COR-L47 (cell line): ENCODE measurements at regions not wholly inside any gene's neighbourhood (a gene's known extent, or its start where the extent isn't known, plus 50 kb on each side); places are given as distances from the start of the nearest gene placed in this dataset.
"Not testable (repeated sequence)": the region's sequence is repeated elsewhere in the genome, so short reads cannot be mapped to it uniquely, and the experiment has no call there.

Source experiments
- DNase-seq: peaks from one replicate; lab custom pipeline; 2025; lab: John Stamatoyannopoulos, UW

DNA sequence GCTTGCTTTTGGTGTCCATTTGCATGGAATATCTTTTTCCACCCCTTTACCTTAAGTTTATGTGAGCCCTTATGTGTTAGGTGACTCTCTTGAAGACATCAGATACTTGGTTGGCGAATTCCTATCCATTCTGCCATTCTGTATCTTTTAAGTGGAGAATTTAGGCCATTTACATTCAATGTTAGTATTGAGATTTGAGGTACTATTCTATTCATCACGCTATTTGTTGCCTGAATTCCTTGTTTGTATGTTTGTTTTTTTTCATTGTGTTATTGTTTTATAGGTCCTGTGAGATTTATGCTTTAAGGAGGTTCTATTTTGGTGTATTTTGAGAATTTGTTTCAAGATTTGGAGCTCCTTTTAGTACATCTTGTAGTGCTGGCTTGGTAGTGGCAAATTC lies 238.3 kb upstream of the LYPLAL1 start:
- not testable (repeated sequence) for DNase-seq

DNA sequence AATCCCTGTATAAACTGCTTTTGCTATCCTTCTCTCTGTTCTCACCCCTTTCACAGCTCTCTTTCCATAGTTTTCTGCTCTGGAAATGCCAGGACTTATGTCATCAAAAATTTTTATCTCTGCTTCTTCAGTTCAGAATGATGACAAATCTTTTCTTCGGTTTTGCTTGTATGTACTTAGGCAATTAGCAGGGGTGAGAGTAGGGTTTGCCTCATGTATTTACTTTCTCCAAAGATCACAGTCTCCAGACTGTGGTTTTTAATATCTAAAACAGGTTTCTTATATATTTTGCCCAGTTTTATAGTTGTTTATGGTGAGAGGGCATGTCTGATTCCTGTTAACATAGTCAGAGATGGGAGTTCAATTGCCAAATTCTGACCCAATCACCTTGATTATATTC lies 235.4 kb upstream of the LYPLAL1 start:
- no peak for DNase-seq

DNA sequence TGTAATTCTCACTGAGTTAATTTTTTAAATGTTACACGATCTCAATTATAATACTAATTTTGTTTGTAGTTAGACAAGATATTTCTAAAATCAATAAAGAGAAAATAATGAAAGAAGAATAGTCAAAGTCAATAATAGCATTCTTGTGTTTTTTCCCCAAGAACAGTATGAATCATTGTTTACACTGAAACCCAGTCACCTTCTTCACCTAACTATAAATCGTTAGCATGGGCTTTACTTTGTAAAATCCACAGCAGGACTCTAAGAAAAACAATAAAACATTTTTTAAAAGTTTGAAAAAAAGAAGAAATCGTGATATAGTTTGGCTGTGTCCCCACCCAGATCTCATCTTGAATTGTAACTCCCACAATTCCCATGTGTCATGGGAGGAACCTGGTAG lies 234.6 kb upstream of the LYPLAL1 start:
- no peak for DNase-seq

DNA sequence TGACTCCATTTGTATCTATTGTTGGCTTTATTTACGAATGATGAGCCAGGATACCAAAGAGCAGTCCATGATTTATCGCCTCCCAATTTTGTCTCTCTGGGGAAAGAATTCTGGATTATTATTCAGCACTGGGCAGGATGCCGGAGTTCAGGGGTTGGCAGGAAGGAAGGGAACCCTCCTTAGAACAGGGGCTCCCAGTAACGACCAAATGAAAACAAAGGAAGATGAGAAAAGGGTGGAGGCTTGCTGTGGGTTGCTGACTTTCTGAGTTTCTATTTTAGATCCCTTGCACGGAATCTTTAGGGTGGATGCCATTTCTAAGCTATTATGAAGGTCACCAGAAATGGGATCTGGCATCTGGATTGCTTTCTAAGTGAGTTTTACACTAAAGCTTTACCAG lies 231.2 kb upstream of the LYPLAL1 start:
- no peak for DNase-seq

DNA sequence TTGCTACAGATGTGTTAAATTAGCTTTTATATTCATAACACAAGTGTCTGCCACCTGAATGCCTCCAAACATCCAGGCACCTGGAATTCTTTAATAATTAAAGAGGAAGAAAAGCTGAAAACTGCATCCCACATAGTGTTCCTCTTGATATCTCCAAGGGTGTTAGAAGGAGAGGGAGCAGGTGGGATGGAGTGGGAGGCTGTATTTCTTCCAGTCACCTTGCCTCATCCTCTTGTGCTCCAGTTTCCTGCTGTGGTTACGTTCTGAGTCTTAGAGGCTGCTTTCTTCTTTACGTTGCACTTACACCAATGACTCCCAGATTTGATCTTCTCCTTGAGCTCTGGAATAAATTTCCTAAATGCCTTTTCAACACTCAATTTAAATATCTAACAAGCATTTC lies 230.3 kb upstream of the LYPLAL1 start:
- DNase-seq = no peak

DNA sequence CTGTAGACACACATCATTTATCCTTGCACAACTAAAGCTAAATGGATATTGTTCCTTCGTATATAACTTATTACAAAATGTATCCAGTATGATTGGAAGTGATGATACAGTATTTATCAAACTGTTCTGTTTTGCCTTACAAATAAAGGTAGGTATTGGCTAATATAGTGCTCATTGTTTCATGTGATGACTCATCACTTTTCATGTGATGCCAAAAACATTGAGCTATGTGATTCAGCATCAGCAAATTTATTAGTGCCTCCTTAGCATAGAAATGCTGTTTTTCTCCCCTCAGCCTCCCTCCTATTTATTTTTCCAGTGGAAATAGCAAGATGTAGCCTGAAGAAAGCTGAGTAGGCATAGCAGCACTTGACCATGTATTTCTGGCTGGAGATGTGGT lies 228.6 kb upstream of the LYPLAL1 start:
- no peak for DNase-seq

DNA sequence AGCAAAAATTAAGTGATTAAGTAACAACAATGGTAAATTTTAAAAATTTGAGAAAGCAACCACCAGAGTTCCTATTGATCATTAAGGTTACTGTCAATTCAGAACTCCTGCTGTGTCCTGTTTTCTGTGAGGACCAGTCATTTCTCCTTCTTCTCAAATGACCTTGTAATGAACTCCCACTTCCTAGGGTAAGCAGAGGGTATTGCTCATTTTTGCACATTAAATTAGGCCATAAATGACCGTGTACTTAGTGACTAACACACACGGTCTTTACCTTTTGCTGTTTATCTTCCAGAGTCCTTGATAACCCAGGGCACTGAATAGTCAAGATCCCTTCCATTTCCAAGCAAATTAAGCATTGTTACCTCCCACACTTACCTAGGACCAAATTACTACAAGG lies 227.5 kb upstream of the LYPLAL1 start:
- DNase-seq = no peak

DNA sequence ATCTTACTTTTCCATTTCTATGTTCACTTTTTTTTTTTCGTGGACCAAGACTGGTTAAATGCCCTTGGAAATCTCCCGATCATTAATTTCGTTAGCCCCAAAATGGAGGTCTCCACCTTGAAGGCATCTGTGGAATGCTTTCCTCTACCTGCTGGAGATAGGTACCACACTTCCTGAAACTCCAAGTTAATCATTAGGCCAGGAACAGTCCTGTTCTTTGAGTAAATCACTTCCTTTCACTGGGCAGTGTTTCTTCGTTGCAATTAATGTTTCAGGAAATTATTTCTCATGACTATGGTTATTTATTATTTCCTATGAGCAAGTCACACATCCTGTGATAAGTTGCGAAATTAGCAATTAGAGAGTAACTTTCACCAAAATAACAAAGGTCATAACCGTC lies 225.2 kb upstream of the LYPLAL1 start:
- no peak for DNase-seq

DNA sequence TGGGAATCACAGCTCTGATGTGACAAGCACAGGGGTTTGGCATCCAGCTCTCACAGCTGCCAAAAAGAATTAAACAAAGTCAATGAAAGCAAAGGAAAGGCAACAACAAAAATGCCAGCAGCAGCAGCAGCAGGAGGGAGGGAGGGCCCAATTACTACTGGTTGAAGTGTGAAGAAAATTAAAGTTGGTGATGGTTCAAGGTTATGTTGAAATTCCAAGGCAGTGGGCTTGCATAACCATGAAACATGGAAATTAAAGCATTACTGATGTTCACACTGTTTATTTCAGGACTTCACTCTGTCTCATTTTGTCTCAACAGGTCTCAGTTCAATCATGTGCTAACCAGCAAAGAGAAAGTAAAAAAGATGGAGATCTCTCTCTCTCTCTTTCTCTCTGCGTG lies 220.3 kb upstream of the LYPLAL1 start:
- DNase-seq = no peak

DNA sequence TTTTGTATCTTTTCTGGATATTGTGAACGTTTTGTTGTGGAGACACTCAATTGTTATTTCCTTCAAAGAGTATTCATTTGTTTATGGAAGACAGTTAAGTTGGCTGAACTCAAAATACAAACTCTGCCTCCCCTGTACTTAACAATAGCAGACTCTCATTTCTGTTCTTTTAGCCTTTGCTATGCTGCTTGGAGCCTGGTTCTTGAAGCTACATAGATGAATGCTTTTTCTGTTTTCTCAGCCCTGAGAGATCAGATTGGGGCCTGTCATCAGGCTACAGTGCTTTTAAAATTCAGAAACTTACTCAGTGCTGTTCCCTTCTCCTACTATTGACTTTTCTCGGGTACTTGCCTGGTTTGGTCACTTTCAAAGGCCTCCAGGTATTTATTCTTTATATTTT lies 215.7 kb upstream of the LYPLAL1 start:
- DNase-seq = no peak

DNA sequence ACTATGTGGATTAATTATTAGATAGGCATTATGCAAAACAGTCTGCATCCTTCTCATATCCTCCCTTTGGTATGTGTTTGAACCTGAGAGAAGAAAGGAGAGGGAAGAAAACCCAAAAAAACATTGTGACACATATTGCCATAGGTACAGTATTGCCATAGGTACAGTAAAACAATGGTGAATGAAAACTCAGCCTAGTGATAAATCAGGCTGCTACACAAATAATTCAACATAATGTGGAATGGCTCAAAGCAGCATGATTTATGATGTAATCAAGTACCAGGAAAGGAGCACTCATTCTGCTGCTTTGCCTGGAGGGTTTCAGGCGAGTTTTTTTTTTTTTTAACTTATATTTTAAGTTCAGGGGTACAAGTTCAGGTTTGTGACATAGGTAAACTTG lies 213.9 kb upstream of the LYPLAL1 start:
- no peak for DNase-seq

DNA sequence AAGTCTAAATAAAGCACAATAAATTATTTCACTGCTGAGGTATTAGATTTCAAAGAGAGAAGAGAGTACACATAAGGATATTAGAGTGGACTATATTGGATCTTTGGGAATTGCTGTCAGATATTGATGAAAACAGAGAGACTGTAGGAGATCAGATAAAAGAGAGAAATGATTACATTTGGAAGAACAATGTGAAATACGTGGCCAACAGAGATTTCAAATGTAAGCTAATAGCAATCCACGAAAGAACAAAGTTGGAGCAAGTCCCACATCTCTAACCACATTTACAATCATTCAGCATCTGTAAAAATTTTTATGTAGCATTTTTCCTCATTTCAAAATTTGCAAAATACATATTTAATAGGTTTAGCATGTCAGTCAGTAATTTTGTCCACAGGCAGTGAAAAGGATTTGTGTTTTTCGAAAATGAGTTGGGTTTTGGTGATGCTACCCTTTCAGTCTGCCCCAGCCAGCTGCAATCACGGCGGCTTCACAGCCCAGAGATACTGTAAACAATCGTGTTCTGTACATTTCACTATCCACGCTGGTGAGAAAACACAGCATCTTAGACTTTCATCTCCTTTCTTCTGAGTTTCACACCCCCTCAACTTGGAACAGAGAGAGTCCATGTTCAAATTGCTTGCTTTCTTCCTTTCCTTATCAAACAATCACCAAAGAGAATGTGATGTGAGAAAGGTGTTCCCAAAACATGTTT lies 209.1 kb upstream of the LYPLAL1 start:
- DNase-seq = no peak

DNA sequence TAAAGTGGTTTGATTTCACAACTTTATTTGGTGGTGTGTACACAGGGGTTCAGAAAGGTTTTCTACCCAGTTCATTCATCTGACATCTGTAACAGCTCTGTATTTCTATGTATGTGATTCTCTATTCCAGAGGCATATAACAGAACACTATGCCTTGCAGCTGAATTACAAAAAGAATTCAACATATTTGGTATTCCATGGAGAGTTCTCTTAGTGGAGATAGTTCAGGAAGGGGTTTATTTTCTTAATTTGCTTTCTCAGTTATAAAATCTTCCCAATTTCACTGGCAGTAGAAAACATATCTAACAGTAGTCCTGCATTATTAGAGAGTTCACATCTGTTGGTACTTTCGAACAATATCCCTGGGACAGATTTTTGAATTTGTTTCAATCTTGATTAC lies 207.9 kb upstream of the LYPLAL1 start:
- DNase-seq = no peak

DNA sequence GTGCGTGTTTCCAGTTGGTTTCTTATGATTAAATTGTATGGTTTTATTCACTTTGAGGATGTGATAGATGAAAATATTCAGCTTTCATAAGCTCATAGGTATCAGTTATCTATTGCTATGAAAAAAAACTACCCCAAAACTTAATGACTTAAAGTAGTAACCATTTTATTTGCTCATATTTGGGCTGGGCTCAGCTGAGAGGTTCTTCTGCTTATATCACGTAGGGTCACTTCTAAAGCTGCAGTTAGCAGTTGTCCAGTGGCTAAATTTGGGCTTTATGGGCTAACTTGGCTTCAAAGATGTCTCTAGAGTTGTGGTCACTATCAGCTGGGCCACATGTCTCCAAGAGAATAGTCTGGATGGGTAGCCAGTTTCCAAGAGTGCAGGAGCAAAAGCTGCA lies 206.4 kb upstream of the LYPLAL1 start:
- no peak for DNase-seq

DNA sequence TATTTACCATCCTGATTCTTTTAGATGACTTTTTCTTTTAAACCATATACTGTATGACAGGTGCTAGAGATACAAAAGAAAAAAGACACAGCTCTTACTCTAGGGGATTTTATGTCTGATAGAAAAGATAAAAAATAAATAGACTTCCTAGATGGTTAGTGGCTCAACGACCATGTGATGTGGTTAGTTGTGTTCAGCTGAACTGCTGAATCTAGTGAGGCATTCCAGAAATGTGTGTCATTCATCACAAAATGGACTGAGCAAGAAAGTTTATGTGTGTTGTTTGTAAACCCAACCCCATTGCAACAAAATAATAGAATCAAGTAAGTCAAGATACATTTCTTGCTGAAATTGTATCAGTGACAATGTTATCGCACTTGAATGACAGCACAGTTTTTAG lies 205.8 kb upstream of the LYPLAL1 start:
- no peak for DNase-seq

DNA sequence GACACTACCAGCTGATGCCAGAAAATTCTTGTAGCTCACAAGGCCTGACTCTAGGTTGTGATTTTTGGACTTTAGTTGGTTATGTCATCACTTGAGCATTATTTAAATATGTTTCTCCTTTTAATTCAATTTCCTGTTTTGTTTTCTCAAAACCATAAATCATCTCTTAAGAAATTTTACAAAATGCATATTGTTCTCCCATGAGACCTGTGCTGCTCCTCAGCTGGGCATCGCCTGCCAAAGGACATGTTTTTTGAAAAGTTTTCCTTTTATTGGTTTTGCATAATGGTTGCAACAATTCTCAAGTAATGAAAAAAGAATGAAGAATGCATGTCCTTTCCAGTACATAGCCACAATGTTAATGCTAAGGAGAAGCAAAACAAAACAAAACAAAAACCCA lies 204.7 kb upstream of the LYPLAL1 start:
- no peak for DNase-seq

DNA sequence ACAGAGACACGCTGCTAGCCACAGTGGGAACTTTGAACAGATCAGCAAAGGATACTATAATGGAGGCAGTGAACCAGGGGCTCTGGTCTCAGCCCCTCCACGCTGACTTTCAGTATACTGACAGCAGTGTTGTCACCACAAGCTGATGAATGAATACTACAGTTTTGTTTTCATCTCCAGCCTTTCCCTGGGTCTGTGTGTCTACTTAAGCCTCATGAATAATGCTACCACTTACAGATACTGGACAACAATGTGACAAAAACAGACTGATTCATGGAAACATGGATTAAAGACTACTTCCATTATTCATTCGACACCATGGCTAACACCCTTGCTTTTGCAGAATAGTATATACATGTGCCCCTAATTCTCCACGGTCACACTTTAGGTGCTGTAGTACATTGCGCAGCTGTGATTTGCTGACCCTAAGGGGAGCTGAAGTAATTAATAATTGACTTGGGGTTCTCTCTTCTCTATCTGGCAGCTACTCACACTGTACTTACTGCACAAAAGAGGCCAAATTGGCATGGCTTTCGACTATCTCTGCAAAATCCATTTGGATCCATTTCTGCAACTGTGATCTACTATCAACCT lies 203.2 kb upstream of the LYPLAL1 start:
- DNase-seq = no peak

DNA sequence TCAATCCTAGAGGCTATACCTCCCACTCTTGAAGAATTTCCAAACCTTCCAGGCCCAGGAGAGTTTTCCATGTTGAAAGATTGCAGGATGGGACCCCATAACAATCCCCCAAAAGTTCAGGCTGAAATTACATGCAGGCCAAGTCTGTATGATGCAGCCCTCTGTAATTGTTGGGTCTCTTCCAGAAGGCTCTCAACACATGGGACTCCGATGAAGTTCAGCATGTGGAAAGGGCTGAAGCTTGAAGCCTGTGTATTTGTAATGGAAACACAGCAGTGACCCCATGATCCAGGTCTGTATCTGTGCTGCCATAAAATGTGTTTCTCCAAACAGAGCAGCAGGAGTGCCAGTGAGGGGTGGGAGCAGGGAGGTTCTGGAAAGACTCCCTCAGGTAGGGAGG lies 202.5 kb upstream of the LYPLAL1 start:
- no peak for DNase-seq

DNA sequence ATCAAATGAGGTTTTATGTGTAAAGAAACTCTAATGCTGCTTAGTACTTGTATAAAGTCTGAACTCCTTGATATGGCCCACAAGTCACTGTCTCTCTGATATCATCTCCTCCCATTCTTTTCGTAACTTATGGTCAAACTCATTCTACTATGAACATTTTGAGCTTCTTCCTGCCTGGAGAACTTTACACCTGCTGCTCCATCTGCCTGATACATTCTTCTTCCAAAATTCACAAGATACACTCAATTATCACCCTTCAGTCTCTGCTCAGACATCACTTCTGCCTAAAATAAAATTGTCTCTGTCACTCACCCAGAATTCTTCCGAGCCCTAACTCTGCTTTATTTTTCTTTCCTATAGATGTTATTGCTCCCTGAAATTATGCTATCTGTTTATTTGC lies 192.8 kb upstream of the LYPLAL1 start:
- DNase-seq = no peak

DNA sequence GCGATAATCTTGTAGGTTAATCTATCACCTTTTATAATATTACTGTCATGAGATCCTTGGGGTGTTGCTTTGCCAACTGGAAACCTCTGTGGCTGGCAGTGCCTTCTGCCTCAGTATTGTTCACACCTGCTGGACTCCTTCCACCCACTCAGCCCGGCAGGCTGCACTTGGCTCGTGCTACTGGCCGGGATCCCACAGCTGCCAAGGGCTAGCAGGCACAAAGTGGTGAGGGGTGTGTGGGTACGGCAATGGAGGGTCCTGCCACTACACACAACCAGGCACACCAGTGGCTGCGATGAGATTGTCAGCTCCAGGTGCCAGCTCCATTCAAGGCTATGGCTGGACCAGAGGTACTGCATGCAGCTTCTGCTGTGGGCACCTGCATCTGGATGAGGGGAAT lies 191.2 kb upstream of the LYPLAL1 start:
- no peak for DNase-seq

DNA sequence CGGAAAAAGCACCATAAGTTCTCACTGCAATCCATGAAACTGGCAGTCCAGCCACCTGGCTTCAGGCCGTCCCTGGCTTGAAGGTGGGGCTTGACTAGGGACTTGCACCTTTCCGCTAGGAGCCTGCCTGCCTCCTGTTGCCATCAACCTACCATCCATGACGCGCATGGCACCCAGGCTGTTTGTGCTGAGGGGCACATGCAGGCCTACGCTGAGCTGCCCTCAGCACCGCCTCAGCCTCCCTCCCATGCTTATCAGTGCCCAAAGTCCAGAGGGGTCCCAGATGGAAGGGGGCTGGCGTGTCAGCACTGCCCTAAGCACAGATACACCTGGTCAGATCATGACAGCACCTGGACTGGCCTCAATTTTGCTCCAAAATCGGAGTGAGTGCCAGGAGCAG lies 190.2 kb upstream of the LYPLAL1 start:
- DNase-seq = no peak

DNA sequence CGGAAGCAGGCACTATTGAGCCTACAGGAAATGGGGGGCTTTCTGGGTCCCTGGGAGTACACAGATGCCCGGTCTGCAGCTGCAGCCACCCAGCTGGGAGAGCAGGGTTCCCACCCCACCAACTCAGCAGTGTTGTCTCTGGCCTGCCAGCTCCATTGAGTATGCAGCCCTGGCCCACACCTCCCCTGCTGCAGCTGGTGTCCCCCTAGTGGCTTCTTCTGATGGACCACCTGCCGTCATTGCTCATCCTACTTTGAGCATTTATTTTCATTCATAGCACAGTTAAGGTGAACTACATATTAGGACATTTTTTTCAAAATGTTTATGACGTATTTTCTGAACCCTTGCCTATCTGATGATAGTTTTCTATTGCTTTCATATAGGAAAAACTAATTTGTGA lies 189.8 kb upstream of the LYPLAL1 start:
- no peak for DNase-seq

DNA sequence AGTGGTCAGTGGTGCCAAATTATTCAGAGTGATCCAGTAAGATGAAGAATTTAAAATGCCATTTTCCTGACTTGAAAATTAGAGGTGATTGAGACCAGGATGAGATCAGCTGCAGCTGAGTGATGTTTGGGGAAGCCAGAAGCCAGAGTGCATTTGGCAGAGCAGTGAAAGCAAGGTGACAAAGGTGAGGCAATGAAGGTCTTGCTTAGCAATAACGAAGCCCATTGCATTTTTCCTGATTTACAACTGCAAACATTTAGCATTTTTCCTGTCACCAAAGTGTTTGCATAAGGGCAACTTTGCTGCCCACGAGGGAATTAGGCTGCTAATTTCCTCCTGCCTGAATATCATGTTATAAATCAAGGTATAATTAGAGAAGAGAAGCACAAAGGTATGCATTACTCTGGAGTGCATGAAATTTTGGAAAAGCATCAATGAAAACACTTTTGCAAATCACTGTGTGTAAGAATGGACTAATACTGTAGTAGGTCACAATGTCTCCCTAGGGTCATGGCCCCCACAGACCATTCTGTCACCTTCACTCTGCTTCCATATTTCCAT lies 188.2 kb upstream of the LYPLAL1 start:
- DNase-seq = no peak

DNA sequence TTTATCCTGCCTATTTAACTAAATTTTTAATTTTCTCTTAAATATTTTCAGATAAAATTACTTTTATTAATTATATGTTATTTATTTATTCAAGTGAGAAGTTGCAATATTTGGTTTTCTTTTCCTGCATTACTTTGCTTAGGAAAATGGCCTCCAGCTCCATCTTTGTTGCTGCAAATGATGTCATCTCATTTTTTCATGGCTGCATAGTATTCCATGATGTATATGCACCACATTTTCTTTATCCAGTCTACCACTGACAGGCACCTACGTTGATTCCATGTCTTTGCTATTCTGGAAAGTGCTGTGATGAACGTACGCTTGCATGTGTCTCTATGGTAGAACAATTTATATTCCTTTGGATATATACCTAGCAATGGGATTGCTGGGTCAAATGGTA lies 186.9 kb upstream of the LYPLAL1 start:
- DNase-seq = no peak
